GM12878 (cell line): ENCODE measurements at regions not wholly inside any gene's neighbourhood (a gene's known extent, or its start where the extent isn't known, plus 50 kb on each side); places are given as distances from the start of the nearest gene placed in this dataset.

Experiments
- ATAC-seq: fragments of 200-7000 bp; cut with Tn5 transposase; 3 replicates; pipeline ENCODE4 v1.9.1; 2020; ENCODE audit warnings: mild to moderate bottlenecking, moderate library complexity
- BruUV-seq: library from RNA; stranded (reverse); fragments of 400-500 nt; replicated peaks from 2 replicates; lab custom pipeline; 2021; lab: Mats Ljungman, UMichigan
- CTCF ChIA-PET: fragments of 300-600 bp; sonication (Branson Sonifier 250); formaldehyde crosslinking; extraction: SDS; loops from one replicate; lab custom pipeline; 2021; ENCODE audit warnings: inconsistent platforms; lab: Yijun Ruan, JAX
- POLR2A ChIA-PET: fragments of 350-600 bp; formaldehyde crosslinking; extraction: SDS; loops from one replicate; lab custom pipeline; 2021; ENCODE audit warnings: inconsistent platforms; lab: Charles Lee
- RAD21 ChIA-PET: fragments of 300-600 bp; sonication (Branson Sonifier 250); formaldehyde crosslinking; loops from one replicate; lab custom pipeline; 2023; ENCODE audit warnings: antibody characterized with exemption; ENCODE audit not compliant: unreplicated experiment; lab: Charles Lee
- SMC1A ChIA-PET: fragments of 300-600 bp; sonication (Branson Sonifier 250); formaldehyde crosslinking; loops from one replicate; lab custom pipeline; 2023; ENCODE audit not compliant: unreplicated experiment, uncharacterized antibody; lab: Charles Lee
- DNase-seq: peaks from one replicate; pipeline ENCODE4 v3.0.0-alpha.2; 2011; ENCODE audit warnings: low read depth, low spot score
- FAIRE-seq: peaks from 3 replicates; lab custom pipeline; 2011; peaks lifted over from hg19 to GRCh38; lab: Jason Lieb, UNC
- H2AFZ ChIP-seq: 2 replicates; pipeline ENCODE4 v1.6.0; 2011; ENCODE audit warnings: low read depth, low read length, control low read depth; ENCODE audit not compliant: control insufficient read depth
- H3K27ac ChIP-seq: 2 replicates; pipeline ENCODE4 v1.5.1; 2011; ENCODE audit warnings: control low read depth; ENCODE audit not compliant: control insufficient read depth, insufficient read depth
- H3K27me3 ChIP-seq, 2 experiments: replicated peaks in 1 of 2; 2 replicates each; pipeline versions ENCODE4 v1.6.0 to v1.6.1; 2011; ENCODE audit warnings: low read length in 1 of 2; ENCODE audit not compliant: control insufficient read depth in 2 of 2, insufficient read depth in 2 of 2
- H3K36me3 ChIP-seq, 2 experiments: 2 replicates each; pipeline ENCODE4 v1.5.1; 2011; ENCODE audit warnings: low read length in 1 of 2; ENCODE audit not compliant: control insufficient read depth in 2 of 2, insufficient read depth in 2 of 2
- H3K4me1 ChIP-seq: 2 replicates; pipeline ENCODE4 v1.6.1; 2011; ENCODE audit warnings: mild to moderate bottlenecking, low read length, moderate library complexity, mixed read lengths; ENCODE audit not compliant: control insufficient read depth, insufficient read depth
- H3K4me2 ChIP-seq: 2 replicates; pipeline ENCODE4 v1.6.0; 2011; ENCODE audit warnings: control low read depth; ENCODE audit not compliant: control insufficient read depth, insufficient read depth
- H3K4me3 ChIP-seq: fragments of 200-600 bp; sonication (generic); 2 replicates; pipeline ENCODE4 v1.5.1; 2016
- H3K79me2 ChIP-seq: 2 replicates; pipeline ENCODE4 v1.6.0; 2011; ENCODE audit warnings: low read length; ENCODE audit not compliant: control insufficient read depth, insufficient read depth
- H3K9ac ChIP-seq: 2 replicates; pipeline ENCODE4 v1.8.0; 2011; ENCODE audit warnings: low read length, control low read depth, mixed read lengths; ENCODE audit not compliant: control insufficient read depth, insufficient read depth
- H3K9me3 ChIP-seq: replicated peaks from 3 replicates; pipeline ENCODE4 v1.5.1; 2011; ENCODE audit warnings: mild to moderate bottlenecking, low read length; ENCODE audit not compliant: control insufficient read depth, insufficient read depth
- H4K20me1 ChIP-seq: 2 replicates; pipeline ENCODE4 v1.6.0; 2011; ENCODE audit not compliant: control insufficient read depth, insufficient read depth
- ETV6 ChIP-seq, 2 experiments: fragments of 450-650 bp in 1 of 2; IDR thresholded peaks in 1 of 2; conservative IDR thresholded peaks in 1 of 2; 2 replicates each; pipeline ENCODE4 v1.6.1; 2014; ENCODE audit warnings: antibody characterized with exemption in 1 of 2, borderline replicate concordance in 1 of 2, low read depth in 1 of 2, mild to moderate bottlenecking in 1 of 2, moderate library complexity in 1 of 2
- EZH2 ChIP-seq: IDR thresholded peaks from 2 replicates; pipeline ENCODE4 v1.6.1; 2012; ENCODE audit warnings: low read depth, mild to moderate bottlenecking, control low read depth, inconsistent platforms, low read length, borderline replicate concordance; ENCODE audit not compliant: control insufficient read depth
- FOXK2 ChIP-seq: fragments of 450-650 bp; IDR thresholded peaks from 2 replicates; pipeline ENCODE4 v1.6.1; 2017; ENCODE audit warnings: mild to moderate bottlenecking, moderate library complexity
- IRF4 ChIP-seq: IDR thresholded peaks from 2 replicates; pipeline ENCODE4 v1.6.1; 2011; ENCODE audit warnings: low read depth, low read length
- KLF5 ChIP-seq: fragments of 450-650 bp; IDR thresholded peaks from 2 replicates; pipeline ENCODE4 v1.6.1; 2014; ENCODE audit warnings: mild to moderate bottlenecking; ENCODE audit not compliant: partially characterized antibody
- MYC ChIP-seq: IDR thresholded peaks from 2 replicates; pipeline ENCODE4 v1.6.1; 2011; ENCODE audit warnings: mild to moderate bottlenecking, low read length, moderate library complexity, inconsistent platforms; ENCODE audit not compliant: insufficient read depth, insufficient replicate concordance, insufficient read length, severe bottlenecking
- NFXL1 ChIP-seq: fragments of 450-650 bp; IDR thresholded peaks from 2 replicates; pipeline ENCODE4 v1.6.1; 2017; ENCODE audit warnings: antibody characterized with exemption, mild to moderate bottlenecking, borderline replicate concordance
- NR2C2 ChIP-seq: IDR thresholded peaks from 2 replicates; pipeline ENCODE4 v1.6.1; 2011; ENCODE audit warnings: borderline replicate concordance, low read depth; ENCODE audit not compliant: control insufficient read depth, insufficient read length
- RAD21 ChIP-seq: IDR thresholded peaks from 2 replicates; pipeline ENCODE4 v1.6.1; 2011; ENCODE audit warnings: mild to moderate bottlenecking, low read depth, low read length, moderate library complexity; ENCODE audit not compliant: insufficient read depth
- RUNX3 ChIP-seq: IDR thresholded peaks from 2 replicates; pipeline ENCODE4 v1.6.1; 2012; ENCODE audit warnings: low read length, inconsistent platforms
- SPI1 ChIP-seq: IDR thresholded peaks from 2 replicates; pipeline ENCODE4 v1.6.1; 2011; ENCODE audit warnings: low read depth, mild to moderate bottlenecking, low read length, moderate library complexity, borderline replicate concordance; ENCODE audit not compliant: insufficient read depth
- SREBF1 ChIP-seq: IDR thresholded peaks from 2 replicates; pipeline ENCODE4 v1.6.1; 2012; ENCODE audit warnings: mild to moderate bottlenecking, low read length
- ZNF207 ChIP-seq: fragments of 450-650 bp; IDR thresholded peaks from 2 replicates; pipeline ENCODE4 v1.6.1; 2014; ENCODE audit warnings: antibody characterized with exemption, mild to moderate bottlenecking, borderline replicate concordance
- in situ Hi-C: fragments of 300-500 bp; cut with MboI; formaldehyde crosslinking; loops from 9 replicates; pipeline ENCODE4 v1.14.3; 2018; ENCODE audit warnings: mixed read lengths
- intact Hi-C: fragments of 100-400 bp; cut with micrococcal nuclease; formaldehyde crosslinking; loops from one replicate; pipeline ENCODE4 v1.14.2; 2022; ENCODE audit not compliant: unreplicated experiment
- TF ChIP-seq, protein P1 (sequence below): fragments of 450-650 bp; conservative IDR thresholded peaks from 2 replicates; pipeline ENCODE4 v1.6.1; 2017; ENCODE audit warnings: mild to moderate bottlenecking, moderate library complexity
- TF ChIP-seq, protein P2 (sequence below): fragments of 450-650 bp; IDR thresholded peaks from 2 replicates; pipeline ENCODE4 v1.6.1; 2017; ENCODE audit warnings: mild to moderate bottlenecking, moderate library complexity
- TF ChIP-seq, protein P3 (sequence below): IDR thresholded peaks from 2 replicates; pipeline ENCODE4 v1.6.1; 2012; ENCODE audit warnings: low read depth, low read length, improper control_type of control experiment

DNA sequence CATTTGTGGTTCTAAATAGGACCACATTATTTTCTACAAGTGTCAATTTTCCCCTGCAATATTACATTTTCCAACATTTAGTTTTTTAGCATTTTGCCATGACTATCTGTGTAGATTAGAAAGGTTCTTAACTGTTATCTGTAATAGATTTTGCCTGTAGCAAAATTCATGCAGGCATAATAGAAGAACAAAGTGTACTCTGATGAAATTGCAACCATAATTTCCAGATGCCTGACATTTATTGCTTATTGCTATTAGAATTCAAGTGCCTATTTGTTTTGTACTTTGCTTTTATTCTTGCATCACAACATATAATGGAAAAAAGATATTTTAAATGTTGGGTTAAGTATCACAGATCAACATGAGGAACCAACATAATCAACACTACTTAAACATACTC, 337.7 kb downstream of the TOX3 start:
- ChIA-PET RAD21 (no interaction called here), POLR2A (no interaction called here), SMC1A (no interaction called here), CTCF (no interaction called here)
- Histone ChIP-seq H3K4me3 (no peak overlapping the region), H3K79me2 (no peaks in the 10 kb centered on the region), H2AFZ (no peak overlapping the region), H4K20me1 (no peaks in the 10 kb centered on the region), H3K9ac (no peak overlapping the region), H3K27ac (no peak overlapping the region), H3K36me3 (no peaks in the 10 kb centered on the region), H3K9me3 (no peaks in the 10 kb centered on the region), H3K4me2 (no peak overlapping the region), H3K4me1 (no peaks in the 10 kb centered on the region), H3K27me3 (no peaks in the 10 kb centered on the region)
- FAIRE-seq (no peak), ATAC-seq (no peak), DNase-seq (no peak)
- no TSS peak for BruUV-seq
- intact Hi-C loops (loop anchor here (10.0 kb wide), 1 partner anchor 176 kb away; no protein-coding TSS in a partner anchor), in situ Hi-C loops (no loop called here)
- TF ChIP-seq SPI1 (no peak), EZH2 (no peak), NR2C2 (no peak), RAD21 (no peak), FOXK2 (no peak), KLF5 (no peak), MYC (no peak), ETV6 (conservative IDR thresholded peaks at IDR 0.05 in 1 of 2, IDR thresholded peaks at IDR 0.05 in 1 of 2; ENCODE audit: borderline replicate concordance in 1 of 2, low read depth in 1 of 2) (no peak), RUNX3 (no peak), ZNF207 (no peak), NFXL1 (no peak), SREBF1 (no peak), IRF4 (no peak)
- TF ChIP-seq, protein P1, sequence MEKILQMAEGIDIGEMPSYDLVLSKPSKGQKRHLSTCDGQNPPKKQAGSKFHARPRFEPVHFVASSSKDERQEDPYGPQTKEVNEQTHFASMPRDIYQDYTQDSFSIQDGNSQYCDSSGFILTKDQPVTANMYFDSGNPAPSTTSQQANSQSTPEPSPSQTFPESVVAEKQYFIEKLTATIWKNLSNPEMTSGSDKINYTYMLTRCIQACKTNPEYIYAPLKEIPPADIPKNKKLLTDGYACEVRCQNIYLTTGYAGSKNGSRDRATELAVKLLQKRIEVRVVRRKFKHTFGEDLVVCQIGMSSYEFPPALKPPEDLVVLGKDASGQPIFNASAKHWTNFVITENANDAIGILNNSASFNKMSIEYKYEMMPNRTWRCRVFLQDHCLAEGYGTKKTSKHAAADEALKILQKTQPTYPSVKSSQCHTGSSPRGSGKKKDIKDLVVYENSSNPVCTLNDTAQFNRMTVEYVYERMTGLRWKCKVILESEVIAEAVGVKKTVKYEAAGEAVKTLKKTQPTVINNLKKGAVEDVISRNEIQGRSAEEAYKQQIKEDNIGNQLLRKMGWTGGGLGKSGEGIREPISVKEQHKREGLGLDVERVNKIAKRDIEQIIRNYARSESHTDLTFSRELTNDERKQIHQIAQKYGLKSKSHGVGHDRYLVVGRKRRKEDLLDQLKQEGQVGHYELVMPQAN, result no peak
- TF ChIP-seq, protein P2, sequence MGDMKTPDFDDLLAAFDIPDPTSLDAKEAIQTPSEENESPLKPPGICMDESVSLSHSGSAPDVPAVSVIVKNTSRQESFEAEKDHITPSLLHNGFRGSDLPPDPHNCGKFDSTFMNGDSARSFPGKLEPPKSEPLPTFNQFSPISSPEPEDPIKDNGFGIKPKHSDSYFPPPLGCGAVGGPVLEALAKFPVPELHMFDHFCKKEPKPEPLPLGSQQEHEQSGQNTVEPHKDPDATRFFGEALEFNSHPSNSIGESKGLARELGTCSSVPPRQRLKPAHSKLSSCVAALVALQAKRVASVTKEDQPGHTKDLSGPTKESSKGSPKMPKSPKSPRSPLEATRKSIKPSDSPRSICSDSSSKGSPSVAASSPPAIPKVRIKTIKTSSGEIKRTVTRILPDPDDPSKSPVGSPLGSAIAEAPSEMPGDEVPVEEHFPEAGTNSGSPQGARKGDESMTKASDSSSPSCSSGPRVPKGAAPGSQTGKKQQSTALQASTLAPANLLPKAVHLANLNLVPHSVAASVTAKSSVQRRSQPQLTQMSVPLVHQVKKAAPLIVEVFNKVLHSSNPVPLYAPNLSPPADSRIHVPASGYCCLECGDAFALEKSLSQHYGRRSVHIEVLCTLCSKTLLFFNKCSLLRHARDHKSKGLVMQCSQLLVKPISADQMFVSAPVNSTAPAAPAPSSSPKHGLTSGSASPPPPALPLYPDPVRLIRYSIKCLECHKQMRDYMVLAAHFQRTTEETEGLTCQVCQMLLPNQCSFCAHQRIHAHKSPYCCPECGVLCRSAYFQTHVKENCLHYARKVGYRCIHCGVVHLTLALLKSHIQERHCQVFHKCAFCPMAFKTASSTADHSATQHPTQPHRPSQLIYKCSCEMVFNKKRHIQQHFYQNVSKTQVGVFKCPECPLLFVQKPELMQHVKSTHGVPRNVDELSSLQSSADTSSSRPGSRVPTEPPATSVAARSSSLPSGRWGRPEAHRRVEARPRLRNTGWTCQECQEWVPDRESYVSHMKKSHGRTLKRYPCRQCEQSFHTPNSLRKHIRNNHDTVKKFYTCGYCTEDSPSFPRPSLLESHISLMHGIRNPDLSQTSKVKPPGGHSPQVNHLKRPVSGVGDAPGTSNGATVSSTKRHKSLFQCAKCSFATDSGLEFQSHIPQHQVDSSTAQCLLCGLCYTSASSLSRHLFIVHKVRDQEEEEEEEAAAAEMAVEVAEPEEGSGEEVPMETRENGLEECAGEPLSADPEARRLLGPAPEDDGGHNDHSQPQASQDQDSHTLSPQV, result no peak
- TF ChIP-seq, protein P3, sequence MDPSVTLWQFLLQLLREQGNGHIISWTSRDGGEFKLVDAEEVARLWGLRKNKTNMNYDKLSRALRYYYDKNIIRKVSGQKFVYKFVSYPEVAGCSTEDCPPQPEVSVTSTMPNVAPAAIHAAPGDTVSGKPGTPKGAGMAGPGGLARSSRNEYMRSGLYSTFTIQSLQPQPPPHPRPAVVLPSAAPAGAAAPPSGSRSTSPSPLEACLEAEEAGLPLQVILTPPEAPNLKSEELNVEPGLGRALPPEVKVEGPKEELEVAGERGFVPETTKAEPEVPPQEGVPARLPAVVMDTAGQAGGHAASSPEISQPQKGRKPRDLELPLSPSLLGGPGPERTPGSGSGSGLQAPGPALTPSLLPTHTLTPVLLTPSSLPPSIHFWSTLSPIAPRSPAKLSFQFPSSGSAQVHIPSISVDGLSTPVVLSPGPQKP, result no peak
